ENCODE measurements at regions not wholly inside any gene's neighbourhood (a gene's known extent, or its start where the extent isn't known, plus 50 kb on each side); places are given as distances from the start of the nearest gene placed in this dataset.

GRCh38 chr22:49521787-49522224 lies 305.9 kb downstream of the BRD1 start:
- H3K4me3 ChIP-seq (ENCODE audit: low read depth, low read length), result no peak overlapping the region
- TF ChIP-seq MAX (IDR thresholded peaks at IDR 0.05; ENCODE audit: low read depth, low read length), result no peak
- no peak for TF ChIP-seq POLR2A (IDR thresholded peaks at IDR 0.05; ENCODE audit: extremely low read depth, insufficient read length)
- TF ChIP-seq CTCF (IDR thresholded peaks at IDR 0.05; ENCODE audit: low read depth, low read length), result no peak
- TF ChIP-seq MYC (IDR thresholded peaks at IDR 0.05; ENCODE audit: low read depth, low read length), result no peak
- DNase-seq (ENCODE audit: low read depth), result no peak

DNA sequence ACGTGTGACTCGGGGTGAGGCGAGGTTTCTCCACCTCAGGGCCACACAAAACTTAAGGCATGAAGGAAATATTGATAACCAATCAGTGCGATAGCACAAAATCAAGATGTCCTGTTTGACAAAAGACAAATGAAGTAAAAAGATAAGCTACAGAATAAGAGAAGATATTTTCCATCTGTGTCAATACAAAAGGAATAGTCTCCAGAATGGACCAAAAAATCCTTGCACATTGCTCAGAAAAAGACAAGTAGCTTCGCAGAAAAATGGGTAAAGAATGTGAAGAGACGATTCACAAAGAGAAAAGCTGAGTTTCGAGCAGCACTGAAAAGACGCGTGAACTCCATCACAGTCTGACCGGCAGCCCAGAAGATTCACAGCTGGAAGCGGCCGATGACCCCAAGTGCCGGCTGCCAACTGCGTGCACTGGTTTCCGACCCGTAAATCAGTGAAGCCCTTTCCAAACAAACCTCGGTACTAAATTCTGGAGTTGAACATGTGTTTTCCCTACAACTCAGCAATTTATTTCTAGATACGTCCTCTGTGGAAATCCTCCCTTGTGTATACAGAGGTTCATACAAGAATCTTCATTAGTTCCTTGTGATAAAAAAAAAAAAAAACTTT lies 308.4 kb downstream of the BRD1 start:
- no peak for TF ChIP-seq POLR2A (IDR thresholded peaks at IDR 0.05; ENCODE audit: extremely low read depth, insufficient read length)
- TF ChIP-seq CTCF (IDR thresholded peaks at IDR 0.05; ENCODE audit: low read depth, low read length), result no peak
- TF ChIP-seq MYC (IDR thresholded peaks at IDR 0.05; ENCODE audit: low read depth, low read length), result no peak
- no peak for DNase-seq (ENCODE audit: low read depth)
- no peak overlapping the region for H3K4me3 ChIP-seq (ENCODE audit: low read depth, low read length)

DNA sequence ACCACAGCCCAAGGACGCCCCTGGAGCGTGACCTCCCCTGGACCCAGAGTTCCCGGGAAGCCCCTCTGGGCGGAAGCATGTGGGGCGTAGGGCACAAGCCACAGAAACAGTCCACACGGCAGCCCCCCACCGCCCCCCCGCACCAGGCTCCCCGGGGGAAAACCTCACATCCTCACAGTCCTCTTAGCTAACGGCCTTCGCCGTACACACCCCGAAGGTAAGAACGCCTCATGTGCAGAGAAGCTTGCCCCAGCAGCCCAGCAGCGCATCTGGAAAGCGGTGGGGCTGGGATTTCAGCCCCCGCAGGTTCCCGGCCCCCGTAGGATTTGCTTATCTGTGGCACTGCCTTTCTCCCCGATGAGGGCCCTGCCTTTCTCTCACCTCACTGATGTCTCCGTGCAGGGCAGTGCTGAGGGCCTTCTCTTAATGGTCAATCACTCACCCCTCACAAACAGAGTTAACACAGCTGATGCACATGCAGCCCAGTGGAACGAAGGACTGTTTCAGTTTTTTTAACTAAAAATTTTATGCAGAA lies 309.2 kb downstream of the BRD1 start:
- no peak overlapping the region for H3K4me3 ChIP-seq (ENCODE audit: low read depth, low read length)
- DNase-seq (ENCODE audit: low read depth), result peak; percentile 84
- TF ChIP-seq MYC (IDR thresholded peaks at IDR 0.05; ENCODE audit: low read depth, low read length) (no peak), CTCF (IDR thresholded peaks at IDR 0.05; ENCODE audit: low read depth, low read length) (no peak), POLR2A (IDR thresholded peaks at IDR 0.05; ENCODE audit: extremely low read depth, insufficient read length) (no peak), MAX (IDR thresholded peaks at IDR 0.05; ENCODE audit: low read depth, low read length) (no peak)

DNA sequence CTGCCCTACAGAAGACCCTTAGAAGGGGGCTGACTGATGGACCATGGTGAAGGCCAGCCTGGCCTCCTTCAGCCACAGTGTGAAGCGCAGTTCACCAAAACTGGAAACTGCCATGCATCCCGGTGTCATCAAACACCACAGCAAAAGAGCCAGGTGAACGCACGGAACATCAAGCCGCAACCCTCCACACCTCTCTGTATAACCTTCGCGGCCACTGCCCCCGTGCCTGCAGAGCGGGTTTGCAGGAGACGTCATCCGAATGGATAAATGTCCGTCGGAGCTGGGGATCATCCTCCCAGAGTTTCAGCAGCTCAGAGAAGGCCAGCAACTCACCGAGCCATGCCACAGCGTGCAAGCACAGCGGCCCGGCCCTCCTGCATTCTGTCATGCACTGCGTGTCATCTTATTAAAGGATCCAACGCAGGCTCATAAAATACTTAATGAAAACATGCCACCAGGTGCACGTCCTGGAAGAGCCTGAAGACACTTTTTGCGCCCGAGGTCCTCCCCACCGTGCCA lies 309.9 kb downstream of the BRD1 start:
- TF ChIP-seq CTCF (IDR thresholded peaks at IDR 0.05; ENCODE audit: low read depth, low read length) (no peak), MYC (IDR thresholded peaks at IDR 0.05; ENCODE audit: low read depth, low read length) (no peak), MAX (IDR thresholded peaks at IDR 0.05; ENCODE audit: low read depth, low read length) (no peak), POLR2A (IDR thresholded peaks at IDR 0.05; ENCODE audit: extremely low read depth, insufficient read length) (no peak)
- no peak overlapping the region for H3K4me3 ChIP-seq (ENCODE audit: low read depth, low read length)
- no peak for DNase-seq (ENCODE audit: low read depth)

DNA sequence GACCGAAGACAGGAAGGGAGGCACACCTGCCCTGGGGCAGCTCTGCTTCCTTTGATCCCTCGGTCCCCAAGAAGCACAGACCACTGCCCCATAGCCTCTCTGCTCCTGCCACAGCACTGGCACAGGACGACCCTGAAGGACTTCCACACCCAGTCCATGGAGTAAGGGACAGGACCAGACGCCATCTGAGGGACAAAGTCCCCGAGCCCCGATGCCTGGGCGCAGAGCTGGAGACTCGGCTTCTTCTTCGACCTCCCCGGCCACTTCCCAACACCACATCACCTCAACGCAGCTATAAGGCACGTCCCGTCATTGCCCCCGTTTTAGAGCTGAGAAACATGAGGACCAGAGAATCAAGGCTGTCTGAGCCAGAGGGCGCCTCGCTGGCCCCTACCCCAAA lies 310.5 kb downstream of the BRD1 start:
- DNase-seq (ENCODE audit: low read depth), result no peak
- H3K4me3 ChIP-seq (ENCODE audit: low read depth, low read length), result no peak overlapping the region
- no peak for TF ChIP-seq CTCF (IDR thresholded peaks at IDR 0.05; ENCODE audit: low read depth, low read length)
- no peak for TF ChIP-seq MAX (IDR thresholded peaks at IDR 0.05; ENCODE audit: low read depth, low read length)
- no peak for TF ChIP-seq POLR2A (IDR thresholded peaks at IDR 0.05; ENCODE audit: extremely low read depth, insufficient read length)
- no peak for TF ChIP-seq MYC (IDR thresholded peaks at IDR 0.05; ENCODE audit: low read depth, low read length)

All from NB4 (cell line).